H9 (cell line): ENCODE measurements at regions not wholly inside any gene's neighbourhood (a gene's known extent, or its start where the extent isn't known, plus 50 kb on each side); places are given as distances from the start of the nearest gene placed in this dataset.
"Not testable (repeated sequence)": the region's sequence is repeated elsewhere in the genome, so short reads cannot be mapped to it uniquely, and the experiment has no call there.

Experiments
- DNase-seq: peaks from one replicate; pipeline ENCODE4 v3.0.0-alpha.2; 2017
- H2AFZ ChIP-seq: one replicate; pipeline ENCODE4 v1.6.1; 2013; ENCODE audit warnings: mild to moderate bottlenecking, low read length, control low read depth, moderate library complexity
- H2AK5ac ChIP-seq: 2 replicates; pipeline ENCODE4 v1.6.1; 2013; ENCODE audit warnings: low read length, control low read depth, mixed read lengths; ENCODE audit not compliant: insufficient read length
- H2BK120ac ChIP-seq: one replicate; pipeline ENCODE4 v1.6.1; 2013; ENCODE audit warnings: low read depth, mild to moderate bottlenecking, low read length, control low read depth, inconsistent platforms; ENCODE audit not compliant: poor library complexity, severe bottlenecking
- H2BK12ac ChIP-seq: 2 replicates; pipeline ENCODE4 v1.6.1; 2013; ENCODE audit warnings: low read length, control low read depth, mixed read lengths, low read depth; ENCODE audit not compliant: insufficient read length
- H2BK15ac ChIP-seq: 2 replicates; pipeline ENCODE4 v1.6.1; 2013; ENCODE audit warnings: low read depth, low read length, control low read depth
- H2BK20ac ChIP-seq: one replicate; pipeline ENCODE4 v1.6.1; 2013; ENCODE audit warnings: low read depth, mild to moderate bottlenecking, low read length, control low read depth, inconsistent platforms; ENCODE audit not compliant: poor library complexity, severe bottlenecking
- H2BK5ac ChIP-seq: 2 replicates; pipeline ENCODE4 v1.6.1; 2013; ENCODE audit warnings: low read length, control low read depth, mixed read lengths; ENCODE audit not compliant: insufficient read length
- H3K14ac ChIP-seq: 2 replicates; pipeline ENCODE4 v1.6.1; 2013; ENCODE audit warnings: low read length, control low read depth; ENCODE audit not compliant: insufficient read depth
- H3K18ac ChIP-seq: 2 replicates; pipeline ENCODE4 v1.6.1; 2013; ENCODE audit warnings: low read depth, mild to moderate bottlenecking, mixed read lengths, low read length, control low read depth; ENCODE audit not compliant: insufficient read length
- H3K23ac ChIP-seq: 2 replicates; pipeline ENCODE4 v1.6.1; 2013; ENCODE audit warnings: low read length, control low read depth, mixed read lengths, low read depth; ENCODE audit not compliant: insufficient read length
- H3K23me2 ChIP-seq: 2 replicates; pipeline ENCODE4 v1.6.1; 2013; ENCODE audit warnings: low read depth, mild to moderate bottlenecking, mixed read lengths, low read length, control low read depth; ENCODE audit not compliant: insufficient read length, poor library complexity, severe bottlenecking
- H3K27ac ChIP-seq: 2 replicates; pipeline ENCODE4 v1.5.1; 2013; ENCODE audit warnings: low read length, control low read depth, mixed read lengths, low read depth; ENCODE audit not compliant: insufficient read length
- H3K27me3 ChIP-seq: 2 replicates; pipeline ENCODE4 v1.6.1; 2013; ENCODE audit warnings: low read length, control low read depth, inconsistent platforms; ENCODE audit not compliant: insufficient read depth
- H3K4ac ChIP-seq: 2 replicates; pipeline ENCODE4 v1.6.1; 2013; ENCODE audit warnings: low read depth, mild to moderate bottlenecking, control low read depth, inconsistent platforms, low read length, moderate library complexity
- H3K4me1 ChIP-seq: 2 replicates; pipeline ENCODE4 v1.6.1; 2013; ENCODE audit warnings: low read length, control low read depth, inconsistent platforms; ENCODE audit not compliant: insufficient read depth
- H3K4me2 ChIP-seq: 2 replicates; pipeline ENCODE4 v1.6.1; 2013; ENCODE audit warnings: low read length, control low read depth, mixed read lengths; ENCODE audit not compliant: insufficient read length, insufficient read depth
- H3K56ac ChIP-seq: 2 replicates; pipeline ENCODE4 v1.6.1; 2013; ENCODE audit warnings: low read depth, mild to moderate bottlenecking, mixed read lengths, low read length, control low read depth; ENCODE audit not compliant: insufficient read length
- H3K79me1 ChIP-seq: 2 replicates; pipeline ENCODE4 v1.6.1; 2013; ENCODE audit warnings: low read depth, mild to moderate bottlenecking, moderate library complexity, low read length, control low read depth, inconsistent platforms; ENCODE audit not compliant: insufficient read depth, poor library complexity, severe bottlenecking
- H3K79me2 ChIP-seq: 2 replicates; pipeline ENCODE4 v1.6.1; 2013; ENCODE audit warnings: low read length, control low read depth, inconsistent platforms; ENCODE audit not compliant: insufficient read depth
- H3K9ac ChIP-seq: 2 replicates; pipeline ENCODE4 v1.6.1; 2013; ENCODE audit warnings: low read length, control low read depth, mixed read lengths; ENCODE audit not compliant: insufficient read length; ENCODE audit errors: extremely low read depth
- H3K9me3 ChIP-seq: one replicate; pipeline ENCODE4 v1.6.1; 2013; ENCODE audit warnings: low read depth, low read length, inconsistent platforms; ENCODE audit not compliant: control insufficient read depth
- H3T11ph ChIP-seq: one replicate; pipeline ENCODE4 v1.6.1; 2013; ENCODE audit warnings: mild to moderate bottlenecking, low read length, control low read depth, inconsistent platforms
- H4K20me1 ChIP-seq: one replicate; pipeline ENCODE4 v1.6.1; 2013; ENCODE audit not compliant: control insufficient read depth, insufficient read length, insufficient read depth
- H4K5ac ChIP-seq: 2 replicates; pipeline ENCODE4 v1.6.1; 2013; ENCODE audit warnings: low read depth, mild to moderate bottlenecking, mixed read lengths, low read length, control low read depth; ENCODE audit not compliant: insufficient read length
- H4K8ac ChIP-seq: replicated peaks from 2 replicates; pipeline ENCODE4 v1.6.1; 2013; ENCODE audit warnings: low read length, control low read depth, mixed read lengths, low read depth; ENCODE audit not compliant: insufficient read length
- H4K91ac ChIP-seq: 2 replicates; pipeline ENCODE4 v1.6.1; 2013; ENCODE audit warnings: low read depth, mild to moderate bottlenecking, moderate library complexity, mixed read lengths, low read length, control low read depth; ENCODE audit not compliant: insufficient read length
- H3K27ac Mint-ChIP-seq, 3 experiments: 2 replicates in 2 of 3; 3 replicates in 1 of 3; pipeline ENCODE4 v1.8.0; 2020 to 2021; ENCODE audit warnings: mixed read lengths in 3 of 3, mild to moderate bottlenecking in 1 of 3, moderate library complexity in 1 of 3
- H3K27me3 Mint-ChIP-seq: 2 replicates; pipeline ENCODE4 v1.8.0; 2021; ENCODE audit warnings: low read depth, mild to moderate bottlenecking, moderate library complexity, mixed read lengths
- H3K36me3 Mint-ChIP-seq, 3 experiments: 2 replicates in 2 of 3; 3 replicates in 1 of 3; pipeline ENCODE4 v1.8.0; 2020 to 2021; ENCODE audit warnings: low read depth in 3 of 3, mixed read lengths in 3 of 3; ENCODE audit not compliant: insufficient read depth in 1 of 3
- H3K4me1 Mint-ChIP-seq, 2 experiments: 2 replicates each; pipeline ENCODE4 v1.8.0; 2020; ENCODE audit warnings: mixed read lengths in 2 of 2
- H3K4me3 Mint-ChIP-seq, 2 experiments: 2 replicates in 1 of 2; 3 replicates in 1 of 2; pipeline ENCODE4 v1.8.0; 2020 to 2021; ENCODE audit warnings: mild to moderate bottlenecking in 2 of 2, mixed read lengths in 2 of 2, moderate library complexity in 1 of 2
- H3K9me3 Mint-ChIP-seq, 2 experiments: 2 replicates in 1 of 2; 3 replicates in 1 of 2; pipeline ENCODE4 v1.8.0; 2020; ENCODE audit warnings: mild to moderate bottlenecking in 2 of 2, mixed read lengths in 2 of 2, moderate library complexity in 1 of 2
- WGBS: extraction: QIAGEN DNeasy Blood & Tissue Kit; methylation state at CpG from one replicate; pipeline ENCODE4 v1.1.7; 2013; ENCODE audit warnings: missing lambda C conversion rate, low lambda C conversion rate, mixed read lengths; ENCODE audit not compliant: insufficient read length; ENCODE audit errors: extremely low coverage; 5-methylcytosine and 5-hydroxymethylcytosine counted together
- TF ChIP-seq, protein P1 (sequence below): fragments of 200-600 bp; sonication (generic); conservative IDR thresholded peaks from 3 replicates; pipeline ENCODE4 v1.8.0; 2021; ENCODE audit warnings: antibody characterized with exemption, mild to moderate bottlenecking

- Histone ChIP-seq H2BK15ac (no peak overlapping the region), H3K56ac (no peak overlapping the region), H3K23ac (no peak overlapping the region), H4K91ac (no peak overlapping the region), H3K18ac (no peak overlapping the region), H3K79me1 (no peaks in the 10 kb centered on the region), H2BK12ac (no peak overlapping the region), H3T11ph (no peak overlapping the region), H3K4ac (no peak overlapping the region), H3K79me2 (no peaks in the 10 kb centered on the region), H2BK20ac (no peak overlapping the region), H3K14ac (no peak overlapping the region), H3K27ac (no peak overlapping the region), H4K5ac (no peak overlapping the region), H2BK120ac (no peak overlapping the region), H2AK5ac (no peak overlapping the region), H3K4me1 (no peaks in the 10 kb centered on the region), H2AFZ (no peak overlapping the region), H3K23me2 (no peaks in the 10 kb centered on the region), H4K20me1 (no peaks in the 10 kb centered on the region), H2BK5ac (no peak overlapping the region), H3K9me3 (no peaks in the 10 kb centered on the region), H3K4me2 (no peak overlapping the region), H3K9ac (no peak overlapping the region), H4K8ac (no peak overlapping the region), H3K27me3 (no peaks in the 10 kb centered on the region)
- H3K4me1 Mint-ChIP-seq: peaks cover 0 to 3% of the 10 kb centered on the region in 2 experiments; a peak in 1 of 4 replicates
- TF ChIP-seq, protein P1, sequence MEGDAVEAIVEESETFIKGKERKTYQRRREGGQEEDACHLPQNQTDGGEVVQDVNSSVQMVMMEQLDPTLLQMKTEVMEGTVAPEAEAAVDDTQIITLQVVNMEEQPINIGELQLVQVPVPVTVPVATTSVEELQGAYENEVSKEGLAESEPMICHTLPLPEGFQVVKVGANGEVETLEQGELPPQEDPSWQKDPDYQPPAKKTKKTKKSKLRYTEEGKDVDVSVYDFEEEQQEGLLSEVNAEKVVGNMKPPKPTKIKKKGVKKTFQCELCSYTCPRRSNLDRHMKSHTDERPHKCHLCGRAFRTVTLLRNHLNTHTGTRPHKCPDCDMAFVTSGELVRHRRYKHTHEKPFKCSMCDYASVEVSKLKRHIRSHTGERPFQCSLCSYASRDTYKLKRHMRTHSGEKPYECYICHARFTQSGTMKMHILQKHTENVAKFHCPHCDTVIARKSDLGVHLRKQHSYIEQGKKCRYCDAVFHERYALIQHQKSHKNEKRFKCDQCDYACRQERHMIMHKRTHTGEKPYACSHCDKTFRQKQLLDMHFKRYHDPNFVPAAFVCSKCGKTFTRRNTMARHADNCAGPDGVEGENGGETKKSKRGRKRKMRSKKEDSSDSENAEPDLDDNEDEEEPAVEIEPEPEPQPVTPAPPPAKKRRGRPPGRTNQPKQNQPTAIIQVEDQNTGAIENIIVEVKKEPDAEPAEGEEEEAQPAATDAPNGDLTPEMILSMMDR: no peak
- H3K27me3 Mint-ChIP-seq: no peaks in the 10 kb centered on the region; the same call in 1 of the 2 replicates
- no peaks in the 10 kb centered on the region for H3K9me3 Mint-ChIP-seq
- H3K27ac Mint-ChIP-seq: no peak overlapping the region
- H3K36me3 Mint-ChIP-seq: no peaks in the 10 kb centered on the region
- no CpG with 5 or more reads among the region's 8 CpGs for WGBS
- no peak overlapping the region for H3K4me3 Mint-ChIP-seq
- DNase-seq: no peak
Observed at GRCh38 chr1:213796525-213796924, 191.2 kb upstream of the PROX1 start.

GRCh38 chr1:213808288-213808687 is 179.5 kb upstream of the PROX1 start:
- H4K5ac ChIP-seq, H3K27ac Mint-ChIP-seq, H2AK5ac ChIP-seq, H3T11ph ChIP-seq, H3K4me3 Mint-ChIP-seq, H2BK120ac ChIP-seq, H2BK15ac ChIP-seq, H3K4me2 ChIP-seq, H3K27me3 ChIP-seq, H3K4me1 ChIP-seq, H3K4me1 Mint-ChIP-seq, H3K79me2 ChIP-seq, H2BK5ac ChIP-seq, H3K27ac ChIP-seq, H3K9me3 ChIP-seq, H3K23me2 ChIP-seq, H2BK20ac ChIP-seq, H3K27me3 Mint-ChIP-seq, H4K91ac ChIP-seq, H3K4ac ChIP-seq, H3K56ac ChIP-seq, H3K18ac ChIP-seq, H3K79me1 ChIP-seq, H2BK12ac ChIP-seq, H3K14ac ChIP-seq, H2AFZ ChIP-seq, H4K8ac ChIP-seq, DNase-seq, H3K23ac ChIP-seq, H3K9ac ChIP-seq, H4K20me1 ChIP-seq: not testable (repeated sequence)
- WGBS: no CpG with 5 or more reads among the region's 7 CpGs
- Mint-ChIP-seq H3K36me3 (peaks cover 6 to 20% (median 8%) of the 10 kb centered on the region in 3 experiments; a peak in 6 of 7 replicates), H3K9me3 (peaks cover 21% of the 10 kb centered on the region in 2 experiments)
